PC-3 (cell line): ENCODE measurements at regions not wholly inside any gene's neighbourhood (a gene's known extent, or its start where the extent isn't known, plus 50 kb on each side); places are given as distances from the start of the nearest gene placed in this dataset.

Source experiments
- CTCF ChIP-seq: fragments of 300-600 bp; sonication (generic); conservative IDR thresholded peaks from 2 replicates; pipeline ENCODE4 v1.5.1; 2017; ENCODE audit warnings: antibody characterized with exemption, low read depth, mild to moderate bottlenecking, low read length
- EZH2 ChIP-seq: fragments of 300-600 bp; sonication (generic); IDR thresholded peaks from one replicate; pipeline ENCODE4 v1.6.1; 2017; ENCODE audit warnings: antibody characterized with exemption, mild to moderate bottlenecking, low read length; ENCODE audit not compliant: unreplicated experiment
- EZH2phosphoT487 ChIP-seq: fragments of 300-600 bp; sonication (generic); IDR thresholded peaks from 2 replicates; pipeline ENCODE4 v1.6.1; 2018; ENCODE audit warnings: mild to moderate bottlenecking, antibody characterized with exemption, low read length, borderline replicate concordance

- TF ChIP-seq CTCF (no peak), EZH2 (no peak), EZH2phosphoT487 (no peak)
These were observed 263.0 kb upstream of the CCL2 start for GRCh38 chr17:33992113-33992512.
